Activated T-cell treated with anti-CD3 and anti-CD28 coated beads, Interleukin-2, amount 50 U/mL, for 4 hours (primary cell): ENCODE measurements at regions not wholly inside any gene's neighbourhood (a gene's known extent, or its start where the extent isn't known, plus 50 kb on each side); places are given as distances from the start of the nearest gene placed in this dataset.
A peak's percentile ranks its signal among the peaks of the same experiment; 100 is the strongest.

Experiments
- ATAC-seq, 2 donors: fragments of 200-7000 bp; cut with Tn5 transposase; one replicate each; pipeline ENCODE4 v1.10.0; 2021
- DNase-seq: peaks from one replicate; pipeline ENCODE4 v3.0.0-alpha.2; 2020
- H3K27me3 Mint-ChIP-seq: one replicate; pipeline ENCODE4 v1.8.0; 2021; ENCODE audit warnings: low read depth, mixed read lengths
- H3K36me3 Mint-ChIP-seq: one replicate; pipeline ENCODE4 v1.8.0; 2022; ENCODE audit warnings: mixed read lengths; ENCODE audit not compliant: insufficient read depth
- H3K4me1 Mint-ChIP-seq: one replicate; pipeline ENCODE4 v1.8.0; 2021; ENCODE audit warnings: low read depth, mixed read lengths
- H3K4me3 Mint-ChIP-seq: one replicate; pipeline ENCODE4 v1.8.0; 2021; ENCODE audit warnings: mild to moderate bottlenecking, moderate library complexity, mixed read lengths
- H3K9me3 Mint-ChIP-seq: one replicate; pipeline ENCODE4 v1.8.0; 2021; ENCODE audit warnings: mixed read lengths

DNA sequence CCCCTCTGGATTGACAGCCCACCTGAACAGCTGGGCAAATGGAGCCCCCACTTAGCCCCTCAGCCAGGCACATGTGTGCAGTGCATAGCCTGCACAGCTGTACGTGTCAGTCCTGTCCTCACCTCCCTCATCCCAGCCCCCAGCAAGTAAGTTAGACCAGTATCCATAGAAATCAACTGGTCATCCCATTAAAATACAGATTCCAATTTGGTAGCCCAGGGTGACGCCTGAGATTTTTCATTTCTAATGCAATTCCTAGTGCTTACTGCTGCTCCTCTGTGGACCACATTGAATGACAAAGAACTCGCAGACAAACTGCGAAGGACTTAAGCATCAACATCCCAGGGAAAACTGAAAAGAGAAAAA lies 99.0 kb upstream of the GJB5 start:
- H3K27me3 Mint-ChIP-seq, result peaks cover 7% of the 10 kb centered on the region
- no peaks in the 10 kb centered on the region for H3K9me3 Mint-ChIP-seq
- ATAC-seq (no peak), DNase-seq (no peak)
- no peaks in the 10 kb centered on the region for H3K4me1 Mint-ChIP-seq
- no peaks in the 10 kb centered on the region for H3K36me3 Mint-ChIP-seq
- no peak overlapping the region for H3K4me3 Mint-ChIP-seq

DNA sequence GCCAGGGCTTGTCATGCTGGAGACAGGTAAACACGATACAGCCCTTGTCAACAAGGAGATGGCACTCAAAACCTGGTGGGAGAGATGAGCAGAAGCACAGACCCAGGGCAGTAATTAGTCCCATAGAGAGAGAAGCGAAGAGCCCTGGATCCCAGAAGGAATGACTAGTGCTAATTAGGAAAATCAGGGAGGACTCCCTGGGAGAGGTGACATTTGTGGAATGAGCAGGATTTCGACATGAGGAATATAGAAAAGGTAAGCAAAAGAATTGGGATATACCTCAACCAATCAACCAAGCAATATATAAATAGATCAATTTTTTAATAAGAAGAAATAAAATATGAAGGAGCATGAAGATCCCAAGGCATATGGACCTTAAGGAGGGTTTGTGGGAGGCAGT lies 98.5 kb upstream of the GJB5 start:
- DNase-seq, result no peak
- Mint-ChIP-seq H3K9me3 (no peaks in the 10 kb centered on the region), H3K36me3 (no peaks in the 10 kb centered on the region), H3K4me1 (no peaks in the 10 kb centered on the region), H3K4me3 (no peak overlapping the region), H3K27me3 (peaks cover 7% of the 10 kb centered on the region)
- ATAC-seq, result no peak

DNA sequence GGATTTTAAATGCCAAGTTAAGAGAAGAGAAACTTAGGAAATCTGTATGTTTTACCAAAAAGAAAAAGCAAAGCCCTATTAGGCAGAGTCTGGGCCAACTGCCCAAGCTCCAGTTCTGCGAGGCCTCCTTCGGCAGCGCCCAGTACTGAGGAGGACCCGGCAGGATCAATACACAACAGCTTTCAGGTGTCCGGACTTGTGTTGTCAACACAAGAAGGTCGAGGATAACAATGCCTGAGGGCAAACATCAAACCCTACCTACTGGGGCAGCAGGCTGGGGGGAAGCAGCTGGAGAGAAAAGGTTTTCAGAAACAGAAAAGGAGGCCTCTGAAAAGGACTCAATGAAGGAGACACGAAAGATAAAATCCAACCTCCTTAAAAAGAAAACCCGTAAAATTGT lies 98.1 kb upstream of the GJB5 start:
- H3K4me1 Mint-ChIP-seq, result no peaks in the 10 kb centered on the region
- no peaks in the 10 kb centered on the region for H3K36me3 Mint-ChIP-seq
- DNase-seq (no peak), ATAC-seq (no peak)
- peaks cover 9% of the 10 kb centered on the region for H3K27me3 Mint-ChIP-seq
- no peak overlapping the region for H3K4me3 Mint-ChIP-seq
- H3K9me3 Mint-ChIP-seq, result no peaks in the 10 kb centered on the region

DNA sequence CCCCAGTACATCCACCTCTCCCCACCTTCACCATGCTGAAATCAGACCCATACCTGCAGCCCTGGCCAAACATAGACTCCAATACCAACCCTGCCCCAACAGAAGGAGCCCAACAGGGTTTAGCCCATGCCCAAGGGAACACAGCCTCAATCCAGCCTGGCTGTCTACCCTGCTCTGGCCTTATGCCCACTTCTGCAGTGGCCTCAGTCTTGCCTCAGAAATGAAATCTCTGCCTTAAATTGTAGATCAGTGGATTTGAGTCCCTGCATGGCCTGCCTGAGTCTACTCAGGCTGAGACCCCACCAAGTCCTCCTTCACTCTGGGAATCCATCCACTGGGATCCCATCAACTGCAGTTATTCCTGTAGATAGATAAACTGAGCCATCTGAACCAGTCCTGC lies 97.6 kb upstream of the GJB5 start:
- H3K9me3 Mint-ChIP-seq, result no peaks in the 10 kb centered on the region
- DNase-seq (no peak), ATAC-seq (no peak)
- no peaks in the 10 kb centered on the region for H3K4me1 Mint-ChIP-seq
- no peak overlapping the region for H3K4me3 Mint-ChIP-seq
- peaks cover 9% of the 10 kb centered on the region for H3K27me3 Mint-ChIP-seq
- no peaks in the 10 kb centered on the region for H3K36me3 Mint-ChIP-seq

DNA sequence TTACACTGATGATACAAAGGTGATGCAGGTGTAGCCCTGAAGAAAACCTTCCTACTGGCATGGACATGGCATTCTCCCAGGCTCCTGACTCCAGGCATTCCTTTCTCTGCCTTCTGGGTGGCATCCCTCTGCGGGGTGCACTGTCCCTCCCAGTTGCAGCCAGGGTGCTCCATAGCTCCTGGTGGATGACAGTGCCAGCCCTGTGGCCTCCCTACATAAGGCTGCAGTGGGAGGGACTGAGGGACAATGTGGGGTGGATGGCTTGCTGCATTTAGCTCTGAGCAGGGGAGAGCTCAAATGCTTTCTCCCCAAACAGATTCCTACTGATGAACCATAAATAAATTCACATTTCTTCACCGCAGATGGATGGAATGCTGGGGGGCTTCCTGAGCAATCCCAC lies 97.0 kb upstream of the GJB5 start:
- H3K36me3 Mint-ChIP-seq, result no peaks in the 10 kb centered on the region
- DNase-seq (no peak), ATAC-seq (no peak)
- H3K9me3 Mint-ChIP-seq, result no peaks in the 10 kb centered on the region
- H3K4me3 Mint-ChIP-seq, result no peak overlapping the region
- H3K4me1 Mint-ChIP-seq, result no peaks in the 10 kb centered on the region
- H3K27me3 Mint-ChIP-seq, result peaks cover 8% of the 10 kb centered on the region

DNA sequence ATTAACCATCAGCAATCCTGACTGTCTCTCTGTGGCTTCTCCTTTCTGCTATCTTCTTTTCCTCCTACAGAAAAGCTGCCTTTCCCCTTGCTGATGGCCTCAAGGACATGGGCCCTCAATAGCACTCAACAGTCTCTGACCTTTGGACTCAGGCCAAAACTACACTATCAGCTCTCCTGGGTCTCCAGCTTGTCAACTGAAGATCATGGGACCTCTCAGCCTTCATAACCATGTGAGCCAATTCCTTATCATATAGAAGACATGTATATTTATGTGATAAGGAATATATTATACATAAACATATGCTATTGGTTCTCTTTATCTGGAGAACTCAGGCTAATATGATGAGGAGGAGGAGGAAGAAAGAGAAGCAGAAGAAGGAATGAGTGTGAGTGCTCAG lies 91.8 kb upstream of the GJB5 start:
- Mint-ChIP-seq H3K9me3 (no peaks in the 10 kb centered on the region), H3K36me3 (no peaks in the 10 kb centered on the region), H3K27me3 (peaks cover 13% of the 10 kb centered on the region), H3K4me1 (no peaks in the 10 kb centered on the region), H3K4me3 (no peak overlapping the region)
- ATAC-seq (no peak), DNase-seq (no peak)

DNA sequence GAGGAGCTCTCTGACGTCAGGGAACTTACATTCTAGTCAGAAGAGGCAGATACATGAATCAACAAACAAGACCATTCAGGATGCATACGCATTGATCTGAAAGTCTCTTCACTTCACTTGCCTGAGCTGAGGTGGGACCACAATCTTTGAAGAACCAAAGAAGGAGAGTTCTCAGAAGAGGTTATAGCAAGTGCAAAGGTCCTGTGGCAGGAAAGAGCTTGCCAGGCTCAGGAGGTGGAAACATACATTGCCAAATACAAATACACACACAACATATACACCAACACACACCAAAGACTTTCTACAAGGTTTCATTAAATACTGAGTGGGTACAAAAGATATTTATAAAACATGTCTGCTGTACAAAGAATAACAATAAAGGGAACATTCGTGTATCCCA lies 86.8 kb upstream of the GJB5 start:
- peaks cover 5% of the 10 kb centered on the region for H3K9me3 Mint-ChIP-seq
- H3K36me3 Mint-ChIP-seq, result no peaks in the 10 kb centered on the region
- H3K27me3 Mint-ChIP-seq, result peaks cover 19% of the 10 kb centered on the region
- DNase-seq, result no peak
- ATAC-seq, result no peak
- H3K4me1 Mint-ChIP-seq, result no peaks in the 10 kb centered on the region
- H3K4me3 Mint-ChIP-seq, result no peak overlapping the region

DNA sequence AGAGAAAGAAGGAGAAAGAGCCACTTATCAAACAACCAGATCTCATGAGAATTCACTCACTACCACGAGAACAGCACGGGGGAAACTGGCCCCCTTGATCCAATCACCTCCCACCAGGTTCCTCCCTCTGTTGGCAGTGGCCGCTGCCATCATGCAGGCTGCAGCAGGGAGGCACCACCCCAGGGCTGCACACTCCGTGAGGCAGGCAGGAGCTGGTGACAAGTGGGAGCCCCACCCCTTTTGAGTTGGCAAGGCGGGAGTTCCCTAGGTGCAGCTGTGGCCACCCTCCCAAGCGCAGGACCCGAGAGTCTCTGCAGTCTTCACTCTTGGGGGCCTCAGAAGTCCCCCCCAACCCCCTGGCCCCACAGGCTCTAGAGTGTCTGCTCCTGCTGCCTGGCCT lies 83.9 kb upstream of the GJB5 start:
- no peaks in the 10 kb centered on the region for H3K36me3 Mint-ChIP-seq
- DNase-seq (no peak), ATAC-seq (no peak)
- H3K27me3 Mint-ChIP-seq, result peaks cover 20% of the 10 kb centered on the region
- no peak overlapping the region for H3K4me3 Mint-ChIP-seq
- H3K4me1 Mint-ChIP-seq, result no peaks in the 10 kb centered on the region
- peaks cover 5% of the 10 kb centered on the region for H3K9me3 Mint-ChIP-seq

DNA sequence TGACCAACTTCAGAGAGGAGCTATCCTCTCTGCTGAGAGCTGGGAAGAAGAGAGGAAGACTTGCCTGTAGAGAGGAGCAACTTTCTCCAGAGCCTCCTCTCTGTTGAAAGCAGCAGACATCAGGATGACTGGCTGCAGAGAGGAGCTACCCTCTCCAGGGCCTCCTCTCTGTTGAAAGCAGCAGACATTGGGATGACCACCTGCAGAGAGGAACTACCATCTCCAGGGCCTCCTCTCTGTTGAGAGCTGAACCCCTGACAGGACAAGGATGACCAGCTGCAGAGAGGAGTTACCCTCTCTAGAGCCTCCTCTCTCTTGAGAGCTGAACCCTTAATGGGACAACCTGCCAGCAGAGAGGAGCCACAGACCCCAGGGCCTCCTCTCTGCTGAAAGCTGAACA lies 83.0 kb upstream of the GJB5 start:
- Mint-ChIP-seq H3K4me3 (no peak overlapping the region), H3K4me1 (no peaks in the 10 kb centered on the region), H3K27me3 (peaks cover 20% of the 10 kb centered on the region), H3K9me3 (peaks cover 5% of the 10 kb centered on the region), H3K36me3 (no peaks in the 10 kb centered on the region)
- DNase-seq (no peak), ATAC-seq (no peak)

DNA sequence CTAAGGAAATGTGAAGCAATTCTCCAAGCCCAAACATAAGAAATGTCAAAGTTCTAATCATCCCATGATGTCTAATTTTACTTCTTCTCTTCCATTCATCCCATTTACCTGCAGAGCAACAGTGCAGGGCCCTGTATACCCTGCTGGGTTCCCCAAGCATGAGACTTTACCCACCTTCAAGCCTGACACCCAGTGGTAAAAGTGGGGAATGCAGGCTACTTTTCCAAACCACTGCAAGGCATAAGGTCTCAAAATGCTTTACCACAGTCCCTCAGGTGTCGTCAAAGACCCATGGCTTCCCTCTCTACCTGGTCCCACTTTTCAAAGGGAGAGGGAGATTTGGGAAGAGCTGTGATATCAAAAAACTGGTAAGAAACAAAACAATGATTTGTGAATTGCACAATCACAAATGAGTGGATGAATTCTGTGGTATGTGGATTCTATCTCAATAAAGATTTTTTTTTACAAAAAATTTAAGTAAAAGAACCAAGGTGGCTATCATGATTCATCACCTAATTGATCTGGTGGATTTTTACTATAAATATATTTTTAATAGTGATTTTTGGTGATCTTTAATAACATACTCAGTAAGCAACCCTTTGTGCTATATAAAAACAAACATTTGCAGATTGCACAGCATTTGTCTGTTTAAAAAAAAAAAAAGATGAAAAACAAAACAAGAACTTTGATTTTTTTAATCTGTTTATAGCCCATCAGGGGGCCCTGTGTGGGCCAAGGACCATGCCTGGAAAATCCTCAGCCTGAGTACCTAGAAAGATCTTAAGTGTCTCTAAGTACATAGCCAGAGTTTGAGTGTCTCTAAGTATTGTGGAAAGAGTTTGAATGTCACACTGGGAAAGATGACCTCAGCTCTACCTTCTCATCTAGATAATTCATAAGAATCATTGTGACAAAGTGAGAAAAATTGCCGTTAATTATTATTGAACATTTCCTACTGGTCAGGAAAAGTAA lies 73.1 kb upstream of the GJB5 start:
- H3K4me1 Mint-ChIP-seq, result peaks cover 8% of the 10 kb centered on the region
- ATAC-seq (peak in 1 of 2 donors; percentile 48), DNase-seq (peak; percentile 21)
- H3K27me3 Mint-ChIP-seq, result peaks cover 11% of the 10 kb centered on the region
- H3K36me3 Mint-ChIP-seq, result no peaks in the 10 kb centered on the region
- no peaks in the 10 kb centered on the region for H3K9me3 Mint-ChIP-seq
- no peak overlapping the region for H3K4me3 Mint-ChIP-seq

DNA sequence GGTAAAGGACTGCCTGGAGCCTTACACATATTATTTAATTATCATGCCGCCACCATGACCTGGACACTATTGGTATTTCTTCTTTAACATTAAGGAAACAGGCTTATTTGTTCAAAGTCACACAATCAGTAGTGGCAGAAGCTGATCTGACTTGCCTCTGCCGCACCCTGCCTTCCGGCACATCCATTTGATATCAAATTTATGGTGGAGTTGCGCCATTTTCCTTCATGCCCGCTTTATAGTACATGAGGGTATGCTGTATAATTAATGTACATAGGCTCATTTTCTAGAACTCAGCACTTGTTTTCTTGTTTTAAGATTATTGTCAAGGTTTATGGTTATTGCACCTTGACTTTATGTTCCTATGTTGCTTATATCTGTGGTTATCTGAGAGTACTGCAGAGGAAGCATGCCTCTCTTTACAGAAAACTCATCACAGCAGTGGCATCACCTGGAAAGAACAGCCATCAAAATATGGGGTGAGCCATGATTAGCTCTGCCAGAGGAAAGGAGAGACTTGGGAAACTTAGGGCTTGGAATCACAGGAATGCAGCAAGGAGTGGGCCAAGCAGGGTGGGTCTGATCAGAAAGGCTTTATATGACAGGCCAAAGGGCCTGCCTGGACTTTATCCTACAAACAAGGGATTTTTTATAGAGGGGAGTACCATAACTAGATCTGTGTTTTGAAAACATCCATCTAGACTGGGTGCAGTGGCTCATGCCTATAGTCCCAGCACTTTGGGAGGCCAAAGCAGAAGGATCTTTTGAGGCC lies 72.2 kb upstream of the GJB5 start:
- H3K36me3 Mint-ChIP-seq, result no peaks in the 10 kb centered on the region
- H3K4me3 Mint-ChIP-seq, result no peak overlapping the region
- no peaks in the 10 kb centered on the region for H3K9me3 Mint-ChIP-seq
- peaks cover 10% of the 10 kb centered on the region for H3K27me3 Mint-ChIP-seq
- ATAC-seq (no peak), DNase-seq (no peak)
- peaks cover 8% of the 10 kb centered on the region for H3K4me1 Mint-ChIP-seq

DNA sequence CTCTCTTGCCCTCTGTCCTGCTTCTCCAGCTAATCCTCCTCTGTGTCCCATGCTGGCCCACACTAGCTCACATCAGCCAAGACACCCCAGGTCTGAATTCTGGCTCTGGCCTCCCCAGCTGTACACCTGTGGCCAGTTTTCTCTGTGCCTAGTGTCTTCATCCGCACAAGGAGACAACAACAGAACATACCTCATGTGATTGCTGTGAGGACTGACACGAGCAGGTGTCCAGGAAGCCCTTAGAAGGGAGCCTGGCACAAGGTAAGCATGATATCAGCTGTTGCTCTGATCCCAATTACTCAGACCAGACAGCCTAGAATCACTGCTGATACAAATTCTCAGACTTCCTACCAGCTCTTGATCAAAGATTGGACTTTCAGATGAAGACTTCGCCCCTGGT lies 71.2 kb upstream of the GJB5 start:
- DNase-seq, result no peak
- no peaks in the 10 kb centered on the region for H3K36me3 Mint-ChIP-seq
- peaks cover 16% of the 10 kb centered on the region for H3K27me3 Mint-ChIP-seq
- no peaks in the 10 kb centered on the region for H3K9me3 Mint-ChIP-seq
- H3K4me3 Mint-ChIP-seq, result no peak overlapping the region
- peaks cover 8% of the 10 kb centered on the region for H3K4me1 Mint-ChIP-seq
- no peak for ATAC-seq

DNA sequence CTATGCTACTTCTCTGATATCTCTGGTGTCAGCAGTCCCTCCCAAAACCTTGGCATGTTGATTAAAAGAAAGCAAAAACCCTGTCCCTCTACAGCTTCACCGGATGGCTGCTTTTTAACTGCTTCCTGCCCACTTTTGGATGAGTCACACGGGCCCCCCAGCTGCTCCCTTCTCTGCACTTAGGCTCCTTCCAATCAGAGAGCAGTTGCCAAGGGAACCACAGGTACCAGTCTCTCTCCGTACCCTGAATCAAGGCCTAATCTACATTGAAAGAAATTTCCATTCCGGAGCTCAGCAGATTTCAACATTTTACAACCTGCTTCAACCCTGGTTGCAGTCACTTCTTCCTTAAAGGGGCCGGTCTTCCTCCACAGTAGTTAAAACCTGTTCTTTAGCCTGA lies 70.6 kb upstream of the GJB5 start:
- Mint-ChIP-seq H3K4me3 (no peak overlapping the region), H3K36me3 (no peaks in the 10 kb centered on the region), H3K9me3 (no peaks in the 10 kb centered on the region), H3K27me3 (peaks cover 9% of the 10 kb centered on the region), H3K4me1 (peaks cover 8% of the 10 kb centered on the region)
- DNase-seq (no peak), ATAC-seq (peak; percentile 38 to 65)

DNA sequence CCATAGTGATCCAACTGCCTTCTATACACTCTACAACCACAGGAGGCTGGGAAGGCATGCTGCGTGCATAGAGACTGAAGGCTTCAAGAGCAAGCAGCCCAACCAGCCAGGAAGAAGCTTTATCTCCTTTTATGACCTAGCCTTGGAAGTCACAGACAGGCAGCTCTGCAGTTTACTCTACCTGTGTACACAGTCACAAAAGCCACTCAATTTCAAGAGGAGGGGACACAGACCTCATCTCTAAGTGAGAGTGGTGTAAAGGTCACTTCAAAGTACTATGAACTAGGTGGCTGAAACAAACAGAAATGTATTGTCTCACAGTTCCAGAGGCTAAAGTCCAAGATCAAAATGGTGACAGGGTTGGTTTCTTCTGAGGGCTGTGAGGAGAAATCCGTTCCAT lies 69.6 kb upstream of the GJB5 start:
- H3K27me3 Mint-ChIP-seq, result peaks cover 18% of the 10 kb centered on the region
- H3K4me1 Mint-ChIP-seq, result peaks cover 8% of the 10 kb centered on the region

DNA sequence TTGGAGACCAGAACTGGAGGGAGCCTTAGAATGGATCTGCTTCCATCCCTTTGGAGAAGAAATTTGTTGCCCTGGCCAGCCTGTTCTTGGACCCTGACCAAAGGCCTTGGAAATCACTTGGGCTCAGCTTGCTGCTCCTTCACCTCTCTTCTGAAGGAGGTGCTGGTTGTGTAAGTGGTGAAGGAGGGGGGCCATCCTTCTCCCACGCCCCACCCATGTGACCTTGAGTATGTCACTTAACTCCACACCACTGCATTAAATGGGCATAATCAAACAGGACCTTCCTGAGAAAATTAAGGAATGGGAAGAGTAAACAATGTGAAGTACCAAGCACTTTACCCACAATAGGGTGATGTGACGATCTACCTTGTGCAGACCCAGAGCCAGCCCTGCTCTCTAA lies 68.3 kb upstream of the GJB5 start:
- H3K9me3 Mint-ChIP-seq, result no peaks in the 10 kb centered on the region
- H3K36me3 Mint-ChIP-seq, result no peaks in the 10 kb centered on the region
- no peak for ATAC-seq

More for the DNA sequence above, 69.6 kb upstream of the GJB5 start:
- DNase-seq (no peak), ATAC-seq (no peak)
- Mint-ChIP-seq H3K4me3 (no peak overlapping the region), H3K9me3 (no peaks in the 10 kb centered on the region), H3K36me3 (no peaks in the 10 kb centered on the region)

More for the DNA sequence above, 68.3 kb upstream of the GJB5 start:
- no peak for DNase-seq
- peaks cover 8% of the 10 kb centered on the region for H3K4me1 Mint-ChIP-seq
- H3K4me3 Mint-ChIP-seq, result no peak overlapping the region
- peaks cover 28% of the 10 kb centered on the region for H3K27me3 Mint-ChIP-seq
